ENCODE measurements at regions not wholly inside any gene's neighbourhood (a gene's known extent, or its start where the extent isn't known, plus 50 kb on each side); places are given as distances from the start of the nearest gene placed in this dataset.

- Mint-ChIP-seq H3K27ac (ENCODE audit: unreplicated experiment) (no peak overlapping the region), H3K4me3 (ENCODE audit: unreplicated experiment) (no peak overlapping the region), H3K9me3 (ENCODE audit: unreplicated experiment) (no peaks in the 10 kb centered on the region), H3K4me1 (ENCODE audit: low read depth, unreplicated experiment) (peaks cover 12% of the 10 kb centered on the region), H3K27me3 (ENCODE audit: insufficient read depth, unreplicated experiment) (no peaks in the 10 kb centered on the region), H3K36me3 (ENCODE audit: insufficient read depth, unreplicated experiment) (no peaks in the 10 kb centered on the region)
- no peak for TF ChIP-seq CTCF (IDR thresholded peaks at IDR 0.05; ENCODE audit: insufficient read depth in 1 of 2, low read depth in 1 of 2, low read length in 1 of 2, severe bottlenecking in 1 of 2, unreplicated experiment in 1 of 2)
- H3K4me1 ChIP-seq: no peaks in the 10 kb centered on the region
- ChIA-PET CTCF (no interaction called here), POLR2A (no interaction called here)
- H3K36me3 ChIP-seq (ENCODE audit: control insufficient read depth, insufficient read depth, low read length): no peaks in the 10 kb centered on the region
- no peaks in the 10 kb centered on the region for H3K27me3 ChIP-seq (replicated peaks; ENCODE audit: control insufficient read depth, insufficient read depth, low read length)
- BruUV-seq (replicated peaks): no TSS peak
- no peaks in the 10 kb centered on the region for H3K9me3 ChIP-seq
- no peak for DNase-seq
- no peak overlapping the region for H3K4me3 ChIP-seq (ENCODE audit: low read depth, low read length)
- intact Hi-C loops (cut with micrococcal nuclease; ENCODE audit: unreplicated experiment): no loop called here
Observed at GRCh38 chr2:133838642-133839365, 270.5 kb upstream of the NCKAP5 start.

GRCh38 chr2:133839677-133840076 lies 271.4 kb upstream of the NCKAP5 start:
- Histone ChIP-seq H3K4me3 (ENCODE audit: low read depth, low read length) (no peak overlapping the region), H3K9me3 (no peaks in the 10 kb centered on the region), H3K4me1 (no peaks in the 10 kb centered on the region), H3K36me3 (ENCODE audit: control insufficient read depth, insufficient read depth, low read length) (no peaks in the 10 kb centered on the region), H3K27me3 (replicated peaks; ENCODE audit: control insufficient read depth, insufficient read depth, low read length) (no peaks in the 10 kb centered on the region)
- intact Hi-C loops (cut with micrococcal nuclease; ENCODE audit: unreplicated experiment): loop anchor here (10.0 kb wide), 2 partner anchors 195 to 665 kb away; no protein-coding TSS in a partner anchor
- no peaks in the 10 kb centered on the region for H3K27me3 Mint-ChIP-seq (ENCODE audit: insufficient read depth, unreplicated experiment)
- no peaks in the 10 kb centered on the region for H3K36me3 Mint-ChIP-seq (ENCODE audit: insufficient read depth, unreplicated experiment)
- no peak overlapping the region for H3K4me3 Mint-ChIP-seq (ENCODE audit: unreplicated experiment)
- ChIA-PET CTCF (no interaction called here), POLR2A (no interaction called here)
- no peak overlapping the region for H3K27ac Mint-ChIP-seq (ENCODE audit: unreplicated experiment)
- no peaks in the 10 kb centered on the region for H3K9me3 Mint-ChIP-seq (ENCODE audit: unreplicated experiment)
- BruUV-seq (replicated peaks): no TSS peak
- H3K4me1 Mint-ChIP-seq (ENCODE audit: low read depth, unreplicated experiment): peaks cover 12% of the 10 kb centered on the region
- TF ChIP-seq CTCF (IDR thresholded peaks at IDR 0.05; ENCODE audit: insufficient read depth in 1 of 2, low read depth in 1 of 2, low read length in 1 of 2, severe bottlenecking in 1 of 2, unreplicated experiment in 1 of 2): no peak
- DNase-seq: no peak

- Histone ChIP-seq H3K4me3 (ENCODE audit: low read depth, low read length) (no peak overlapping the region), H3K4me1 (no peaks in the 10 kb centered on the region), H3K27me3 (replicated peaks; ENCODE audit: control insufficient read depth, insufficient read depth, low read length) (no peaks in the 10 kb centered on the region), H3K36me3 (ENCODE audit: control insufficient read depth, insufficient read depth, low read length) (no peaks in the 10 kb centered on the region), H3K9me3 (no peaks in the 10 kb centered on the region)
- BruUV-seq (replicated peaks): no TSS peak
- no peak for TF ChIP-seq CTCF (IDR thresholded peaks at IDR 0.05; ENCODE audit: insufficient read depth in 1 of 2, low read depth in 1 of 2, low read length in 1 of 2, severe bottlenecking in 1 of 2, unreplicated experiment in 1 of 2)
- no peak for DNase-seq
- POLR2A ChIA-PET: no interaction called here
- Mint-ChIP-seq H3K4me1 (ENCODE audit: low read depth, unreplicated experiment) (peaks cover 12% of the 10 kb centered on the region), H3K27ac (ENCODE audit: unreplicated experiment) (no peak overlapping the region), H3K9me3 (ENCODE audit: unreplicated experiment) (no peaks in the 10 kb centered on the region), H3K36me3 (ENCODE audit: insufficient read depth, unreplicated experiment) (no peaks in the 10 kb centered on the region), H3K4me3 (ENCODE audit: unreplicated experiment) (no peak overlapping the region), H3K27me3 (ENCODE audit: insufficient read depth, unreplicated experiment) (no peaks in the 10 kb centered on the region)
- intact Hi-C loops (cut with micrococcal nuclease; ENCODE audit: unreplicated experiment): loop anchor here (10.0 kb wide), 2 partner anchors 196 to 666 kb away; no protein-coding TSS in a partner anchor
- CTCF ChIA-PET: interaction anchor here (0.7 kb wide), 1 partner anchor 464 kb away, joined by 3 read pairs; no protein-coding TSS in a partner anchor
Observed at GRCh38 chr2:133840761-133841160, 272.5 kb upstream of the NCKAP5 start.
